GM18517 (cell line): ENCODE measurements at regions not wholly inside any gene's neighbourhood (a gene's known extent, or its start where the extent isn't known, plus 50 kb on each side); places are given as distances from the start of the nearest gene placed in this dataset.

Source experiments
- ATAC-seq: cut with Tn5 transposase; IDR thresholded peaks from one replicate; pipeline ENCODE4 v1.9.1; 2021; ENCODE audit warnings: mild to moderate bottlenecking, moderate library complexity; ENCODE audit not compliant: unreplicated experiment

DNA sequence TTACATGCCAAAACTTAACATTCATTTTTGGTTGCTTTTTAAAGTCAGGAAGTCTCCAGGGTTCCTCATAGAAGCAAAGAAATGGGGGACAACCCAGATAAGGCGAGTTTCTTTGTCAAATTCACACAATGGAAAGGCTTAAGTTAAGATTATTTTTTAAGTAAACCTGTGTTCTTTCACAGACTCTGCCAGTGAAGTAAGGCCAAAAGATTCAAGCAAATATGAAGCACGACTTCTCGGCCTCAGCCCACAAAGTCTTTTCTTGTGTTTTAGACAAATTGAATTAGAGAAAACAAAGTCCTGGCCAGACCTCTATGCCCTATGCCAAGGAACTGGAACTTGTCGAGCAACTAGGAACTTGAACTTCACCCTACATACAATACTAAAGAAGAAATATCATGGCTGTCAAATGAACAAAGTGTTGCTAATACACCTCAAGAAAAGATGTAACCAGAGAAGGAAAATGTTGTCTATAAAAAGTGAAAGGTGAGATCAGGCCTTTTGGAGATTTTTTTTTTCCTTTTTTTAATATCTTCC is 540.0 kb upstream of the JARID2 start:
- no peak for ATAC-seq

DNA sequence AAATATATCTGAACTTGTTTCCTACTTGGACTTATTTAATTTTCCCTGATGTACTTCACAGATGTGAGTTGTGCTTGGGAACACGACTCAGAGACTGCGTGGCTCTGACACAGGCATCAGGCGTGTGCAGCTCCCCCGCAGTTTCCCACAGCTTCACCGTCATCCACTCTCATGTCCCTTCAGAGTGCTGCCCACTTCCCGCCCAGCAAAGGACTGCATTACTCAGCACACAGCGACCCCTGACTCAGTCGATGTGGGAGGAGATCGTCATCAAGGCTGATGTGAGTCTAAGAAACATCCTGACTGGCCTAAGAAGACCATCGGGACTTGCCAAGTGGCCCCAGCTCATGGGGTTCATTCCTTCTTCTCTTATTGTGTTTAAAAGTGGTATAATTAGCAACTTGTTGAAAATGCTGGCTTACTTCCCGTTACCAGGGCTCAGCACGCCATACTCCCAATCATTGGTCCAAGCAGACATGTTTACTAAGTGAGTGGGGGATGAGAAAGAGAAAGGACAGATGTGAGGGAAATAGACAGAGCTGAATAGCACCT is 539.4 kb upstream of the JARID2 start:
- ATAC-seq = no peak

DNA sequence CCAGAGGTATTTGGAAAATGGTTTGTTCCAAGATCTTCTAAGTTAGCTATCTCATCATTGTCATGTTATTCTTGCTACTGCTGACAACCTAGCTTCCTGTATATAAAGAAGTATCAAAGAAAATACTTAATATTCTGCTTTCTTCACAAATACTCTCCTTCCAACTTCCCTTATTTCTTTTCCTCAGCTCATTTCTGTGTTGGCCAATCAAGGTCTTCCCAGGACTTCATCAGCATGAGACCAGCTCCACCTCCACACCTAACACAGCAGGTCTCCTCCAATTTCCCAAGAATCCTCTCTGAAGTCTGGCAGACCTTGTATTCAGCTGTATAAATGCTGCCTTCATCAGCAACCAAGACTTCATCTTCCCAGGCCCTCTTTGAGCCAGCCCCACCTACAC is 538.6 kb upstream of the JARID2 start:
- no peak for ATAC-seq

DNA sequence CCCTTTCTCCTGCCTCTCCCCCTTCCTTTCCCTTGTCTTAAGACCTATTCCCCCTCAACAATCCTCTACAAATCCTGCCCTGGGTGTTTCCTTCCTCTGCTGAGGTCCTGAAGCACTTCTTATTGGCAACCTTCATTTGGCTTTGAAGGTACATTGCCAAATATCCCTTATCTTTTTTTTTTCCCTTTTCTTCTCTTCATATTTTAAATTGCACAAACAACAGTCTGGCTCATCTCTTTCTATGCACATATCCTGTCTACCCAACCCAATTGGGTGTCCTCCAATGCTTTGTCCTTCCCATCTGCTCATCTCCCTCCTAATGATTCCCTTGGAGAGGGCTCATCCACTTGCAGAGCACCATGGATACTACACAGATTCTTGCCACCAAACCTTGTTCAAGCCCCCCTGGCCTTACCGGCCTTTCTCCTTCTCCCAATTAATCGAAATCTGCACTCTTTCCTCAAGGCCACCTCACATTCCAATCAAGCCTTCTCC is 537.9 kb upstream of the JARID2 start:
- ATAC-seq = no peak

DNA sequence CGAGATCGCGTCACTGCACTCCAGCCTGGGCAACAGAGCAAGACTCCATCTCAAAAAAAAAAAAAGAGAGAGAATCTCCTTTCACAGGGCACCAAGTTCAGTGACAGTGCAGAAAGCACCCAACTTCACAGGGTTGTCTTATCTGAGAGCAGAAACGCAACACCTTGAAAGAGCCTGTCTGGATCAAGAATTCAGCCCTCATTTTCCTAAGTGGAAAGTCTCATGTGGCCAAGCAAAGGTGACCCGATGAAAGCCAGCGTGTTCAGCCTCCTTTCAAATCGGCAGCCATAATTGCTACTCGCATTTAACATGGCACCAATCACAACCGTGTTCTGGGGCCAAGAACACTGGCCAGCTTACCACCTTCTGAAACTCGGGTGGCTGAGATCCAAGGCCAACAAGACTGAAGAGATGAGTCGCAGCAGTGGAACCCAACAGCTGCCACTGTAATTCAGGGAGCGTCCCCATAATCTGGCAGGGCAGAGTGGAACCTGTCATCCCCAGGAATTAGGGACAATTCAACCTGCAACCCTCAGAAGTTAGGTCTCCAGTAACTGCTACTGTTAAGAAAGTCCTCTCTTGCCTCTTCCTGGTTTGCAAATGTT is 536.7 kb upstream of the JARID2 start:
- no peak for ATAC-seq

DNA sequence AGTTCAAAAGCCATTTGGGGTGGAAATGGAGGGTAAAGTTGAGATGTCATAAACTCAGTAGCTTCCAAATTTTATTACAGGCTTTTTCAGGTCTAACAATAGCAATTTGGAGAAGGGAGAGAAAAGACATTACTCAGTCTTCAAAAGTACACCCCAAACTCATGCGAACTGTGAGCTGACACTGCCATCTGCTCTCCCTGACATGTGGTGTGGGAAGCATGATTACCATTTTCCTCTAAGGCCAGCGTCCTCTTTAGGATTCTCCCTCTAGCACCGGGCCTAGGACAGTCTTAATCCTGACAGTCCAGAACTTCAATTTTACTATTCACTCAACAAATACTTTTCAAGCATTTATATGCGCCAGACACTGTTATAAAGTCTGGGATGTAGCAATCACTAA is 536.0 kb upstream of the JARID2 start:
- no peak for ATAC-seq

DNA sequence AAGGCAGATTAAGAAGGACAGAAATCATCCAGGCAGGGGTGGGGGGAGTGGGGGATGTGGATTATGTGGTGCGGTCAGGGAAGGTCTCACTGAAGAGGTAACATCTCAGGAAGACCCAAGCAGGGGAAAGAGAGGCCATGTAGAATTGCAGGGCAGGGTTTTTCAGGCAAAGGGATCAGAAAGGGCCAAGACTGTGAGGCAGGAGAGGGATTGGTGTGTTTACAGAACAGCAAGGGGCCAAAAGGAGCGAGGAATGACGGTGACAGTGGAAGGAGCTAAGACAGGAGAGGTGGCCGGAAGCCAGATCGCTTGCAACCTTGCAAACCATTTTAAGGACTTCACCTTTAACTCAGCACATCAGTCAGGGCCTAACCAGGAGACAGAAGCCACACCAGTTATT is 535.4 kb upstream of the JARID2 start:
- ATAC-seq = no peak

DNA sequence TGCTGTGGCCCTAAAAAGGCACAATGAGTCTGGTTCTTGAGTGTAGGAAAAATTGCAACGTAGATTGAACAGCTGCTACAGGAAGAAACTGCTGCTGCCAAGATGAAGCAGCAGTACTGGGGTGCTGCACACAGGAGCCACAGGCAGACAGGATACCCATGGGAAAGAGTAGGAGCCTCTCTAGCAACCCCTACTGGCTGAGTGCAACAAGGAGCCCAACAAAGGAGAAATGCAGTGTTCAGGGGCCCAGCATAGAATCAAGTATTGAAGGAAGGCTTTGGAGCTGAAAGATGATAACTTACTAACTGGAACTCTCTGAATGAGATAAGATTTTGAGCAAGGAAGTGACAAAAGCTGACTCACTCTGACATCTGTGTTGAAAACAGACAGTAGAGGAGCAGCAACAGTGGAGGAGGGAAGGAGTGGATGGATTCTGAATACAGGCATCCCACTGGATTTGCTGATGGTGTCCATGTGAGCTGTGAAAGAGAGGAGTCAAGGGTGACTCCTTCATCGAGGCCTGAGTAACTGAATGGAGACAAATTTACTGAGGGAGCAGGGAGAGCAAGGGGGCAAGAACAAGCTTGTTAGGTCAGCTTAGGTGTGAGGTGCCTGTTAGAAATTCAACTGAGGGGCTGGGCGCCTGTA is 534.7 kb upstream of the JARID2 start:
- no peak for ATAC-seq

DNA sequence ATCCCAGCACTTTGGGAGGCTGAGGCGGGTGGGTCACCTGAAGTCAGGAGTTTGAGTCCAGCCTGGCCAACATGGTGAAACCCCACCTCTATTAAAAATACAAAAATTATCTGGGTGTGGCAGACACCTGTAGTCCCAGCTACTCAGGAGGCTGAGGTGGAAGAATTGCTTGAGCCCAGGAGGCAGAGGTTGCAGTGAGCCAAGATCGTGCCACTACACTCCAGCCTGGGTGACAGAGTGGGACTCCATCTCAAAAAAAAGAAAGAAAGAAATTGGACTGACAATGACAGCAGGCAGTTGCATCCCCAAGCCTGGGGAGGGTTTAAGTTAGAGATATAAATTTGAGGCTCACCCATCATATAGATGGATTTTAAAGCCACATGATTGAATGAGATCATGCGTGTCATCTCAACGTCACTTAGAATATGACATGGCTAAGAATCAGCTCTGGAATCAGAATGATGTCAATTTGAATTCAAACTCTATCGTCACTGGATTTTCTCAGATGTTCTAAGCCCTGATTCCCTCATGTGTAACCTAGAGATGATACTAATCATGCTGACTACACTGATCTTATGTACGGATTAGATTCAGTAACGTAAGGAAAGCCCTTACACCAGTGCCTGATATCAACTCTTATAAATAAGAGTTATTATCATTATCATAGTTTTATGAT is 534.0 kb upstream of the JARID2 start:
- no peak for ATAC-seq

DNA sequence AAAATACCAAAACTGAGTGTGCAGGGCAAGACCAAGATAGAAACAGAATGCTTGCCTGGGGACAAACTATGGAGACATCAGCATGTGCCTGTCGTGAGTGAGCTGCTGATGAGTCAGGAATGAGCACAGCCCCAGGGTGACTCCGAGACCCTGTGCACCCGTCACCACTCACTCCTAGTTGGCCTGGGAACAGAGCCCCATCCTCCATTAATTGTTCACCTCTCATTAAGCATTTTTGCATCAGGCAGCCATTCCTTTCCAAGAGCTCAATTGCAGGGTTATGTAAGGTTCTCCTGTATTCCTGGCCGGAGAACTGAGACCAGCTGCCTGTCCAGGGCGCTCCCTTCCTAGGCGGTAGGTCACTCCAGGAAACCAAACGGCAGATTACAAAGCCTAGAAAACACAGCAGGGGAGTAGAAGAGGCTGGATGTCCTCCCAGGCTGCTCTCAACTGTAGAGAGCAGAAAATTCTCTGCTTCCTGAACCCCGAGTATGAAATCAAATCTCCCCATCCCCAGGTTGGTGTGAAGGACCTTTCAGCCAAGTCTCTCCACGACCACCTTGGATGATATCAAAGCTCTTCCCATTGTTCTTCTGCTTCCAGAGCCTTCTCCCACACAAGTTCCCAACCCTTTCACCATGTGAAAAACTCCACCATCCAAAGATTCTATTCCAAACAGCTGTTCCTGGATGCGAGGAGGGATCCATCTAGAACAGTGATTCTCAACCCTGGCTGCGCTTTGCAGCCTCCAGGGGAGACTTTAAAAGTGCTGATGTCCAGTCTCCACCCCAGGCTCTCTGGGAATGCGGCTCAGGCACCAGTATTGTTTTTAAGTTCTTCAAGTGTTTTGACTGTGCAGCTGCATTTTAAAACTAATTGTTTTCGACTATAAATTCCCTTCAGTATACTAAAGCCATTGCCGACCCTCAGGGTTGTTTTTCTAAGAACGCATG is 532.6 kb upstream of the JARID2 start:
- no peak for ATAC-seq

DNA sequence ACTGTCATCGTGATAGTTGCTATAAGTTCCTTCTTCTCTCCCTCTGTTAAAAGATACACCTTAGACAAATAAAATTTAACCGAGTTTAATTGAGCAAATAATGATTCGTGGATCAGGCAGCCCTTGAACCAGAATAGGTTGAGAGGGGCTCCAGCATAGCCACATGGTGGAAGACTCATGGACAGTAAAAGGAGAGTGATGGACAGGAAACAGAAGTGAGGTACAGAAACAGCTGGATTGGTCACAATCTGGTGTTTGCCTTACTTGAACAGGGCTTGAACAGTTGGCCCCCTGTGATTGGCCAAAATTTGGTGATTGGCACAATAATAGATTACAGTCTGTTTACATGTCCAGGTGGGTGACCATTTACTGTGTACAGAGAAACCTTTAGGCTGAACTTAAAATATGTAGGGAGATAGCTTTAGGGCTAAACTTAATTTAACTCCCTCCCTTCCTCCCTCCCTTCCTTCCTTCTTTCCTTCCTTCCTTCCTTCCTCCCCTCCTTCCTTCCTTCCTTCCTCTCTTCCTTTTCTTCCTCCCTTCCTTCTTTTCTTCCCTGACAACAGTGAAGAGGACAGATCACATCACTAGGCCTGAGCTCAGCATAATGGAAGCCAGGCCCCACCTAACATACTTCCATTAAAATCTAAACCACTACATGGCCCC is 531.8 kb upstream of the JARID2 start:
- ATAC-seq = no peak

DNA sequence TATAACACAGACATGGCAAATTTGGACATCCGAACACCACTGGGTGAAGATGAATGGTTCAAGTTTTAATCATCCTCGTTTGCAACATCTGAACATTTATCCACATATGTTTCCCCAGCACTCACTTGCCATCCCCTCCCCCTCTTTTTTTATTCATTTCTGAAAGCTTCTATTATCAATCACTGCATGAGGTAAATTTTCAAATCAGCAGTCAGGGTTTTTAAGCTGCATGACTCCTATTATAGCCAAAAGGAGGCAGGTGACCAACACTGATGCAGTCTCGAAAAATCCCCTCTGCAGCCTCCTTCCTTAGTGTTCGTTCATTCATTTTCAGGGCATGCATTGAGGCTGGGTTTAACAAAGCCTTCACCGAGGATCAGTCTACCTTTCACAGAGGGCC is 530.8 kb upstream of the JARID2 start:
- no peak for ATAC-seq

DNA sequence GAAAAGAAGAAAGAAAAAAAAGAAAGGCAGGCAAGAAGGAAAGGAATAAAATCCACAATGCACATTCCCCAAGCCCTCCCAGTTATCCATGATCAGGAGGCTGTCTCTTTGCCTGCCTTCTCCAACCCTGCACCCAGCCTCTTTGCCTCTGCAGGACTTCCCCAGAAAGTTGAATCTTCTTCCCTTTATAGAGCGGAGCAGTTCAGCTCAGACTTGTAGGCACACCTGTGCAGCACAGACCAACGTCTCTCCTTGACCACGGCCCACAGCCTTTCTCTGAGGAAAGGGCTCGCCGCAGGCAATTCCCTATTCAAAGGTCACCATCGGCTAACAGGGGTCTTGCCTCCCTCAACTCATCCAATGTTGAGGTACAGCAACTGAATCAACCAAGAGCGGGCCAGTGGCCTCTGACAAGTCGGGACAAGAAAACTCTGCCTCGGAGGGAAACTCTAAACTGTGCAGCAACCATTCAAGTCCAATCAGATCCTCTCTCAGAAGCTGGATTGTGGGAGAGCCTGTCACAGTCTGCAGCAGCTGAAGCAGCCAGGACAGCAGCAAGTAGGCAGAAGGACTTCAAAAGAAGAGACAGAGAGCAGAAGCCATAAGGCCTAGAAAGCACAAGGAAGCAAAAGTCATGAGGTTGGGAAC is 529.2 kb upstream of the JARID2 start:
- no peak for ATAC-seq

DNA sequence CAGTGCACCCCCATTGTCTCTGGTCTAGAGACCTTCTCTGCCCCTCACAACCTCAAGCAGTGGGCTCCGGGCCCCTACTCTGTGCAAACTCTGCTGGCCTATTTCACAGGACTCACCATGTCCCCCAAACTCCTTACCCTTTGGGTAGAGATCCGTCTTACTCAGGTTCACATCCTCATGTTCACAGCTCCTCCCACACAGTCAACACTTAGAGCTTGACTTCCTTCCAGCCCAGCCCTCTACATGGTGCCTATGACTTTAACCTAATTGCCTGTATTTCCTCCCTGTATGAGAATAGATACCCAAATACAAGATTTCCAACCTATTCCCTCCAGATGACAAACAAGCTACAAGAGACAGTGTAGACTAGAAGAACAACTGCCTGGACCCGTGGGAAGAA is 528.6 kb upstream of the JARID2 start:
- ATAC-seq = no peak

DNA sequence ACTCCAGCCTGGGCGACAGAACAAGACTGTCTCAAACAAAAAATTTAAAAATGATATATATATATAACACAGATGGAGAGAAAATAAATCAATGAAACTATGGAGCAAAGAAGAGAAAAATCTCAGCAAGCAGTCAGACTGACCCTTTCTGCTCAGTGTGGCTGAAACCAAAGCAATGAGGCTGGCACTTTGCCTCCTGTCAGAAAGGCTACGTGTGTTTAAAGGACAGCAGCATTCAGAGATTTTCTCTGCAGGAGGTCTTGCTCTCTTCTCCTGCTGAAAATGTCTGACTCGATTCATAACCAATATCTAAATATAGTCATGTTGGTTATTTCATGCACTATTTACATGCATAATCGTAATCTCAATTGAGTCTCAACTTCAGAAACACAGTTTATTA is 527.0 kb upstream of the JARID2 start:
- ATAC-seq = no peak

DNA sequence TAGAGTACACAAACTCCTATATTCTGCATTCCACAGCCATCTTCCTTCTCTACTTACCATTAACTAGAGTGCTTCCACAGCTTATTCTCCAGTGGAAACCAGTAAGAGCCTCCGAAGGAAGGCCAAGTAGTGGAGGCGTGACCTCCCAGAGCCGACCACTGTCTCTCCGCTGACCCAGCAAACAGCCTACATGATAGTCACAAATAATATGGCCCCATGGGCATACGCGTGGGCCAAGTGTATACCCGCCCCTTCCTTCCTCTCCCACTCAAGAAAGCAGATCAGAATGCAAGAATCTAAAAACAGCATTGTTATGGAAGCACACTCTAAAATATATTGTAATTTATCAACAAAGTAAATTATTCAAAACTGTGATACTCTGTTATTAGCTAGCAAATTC is 526.6 kb upstream of the JARID2 start:
- no peak for ATAC-seq

DNA sequence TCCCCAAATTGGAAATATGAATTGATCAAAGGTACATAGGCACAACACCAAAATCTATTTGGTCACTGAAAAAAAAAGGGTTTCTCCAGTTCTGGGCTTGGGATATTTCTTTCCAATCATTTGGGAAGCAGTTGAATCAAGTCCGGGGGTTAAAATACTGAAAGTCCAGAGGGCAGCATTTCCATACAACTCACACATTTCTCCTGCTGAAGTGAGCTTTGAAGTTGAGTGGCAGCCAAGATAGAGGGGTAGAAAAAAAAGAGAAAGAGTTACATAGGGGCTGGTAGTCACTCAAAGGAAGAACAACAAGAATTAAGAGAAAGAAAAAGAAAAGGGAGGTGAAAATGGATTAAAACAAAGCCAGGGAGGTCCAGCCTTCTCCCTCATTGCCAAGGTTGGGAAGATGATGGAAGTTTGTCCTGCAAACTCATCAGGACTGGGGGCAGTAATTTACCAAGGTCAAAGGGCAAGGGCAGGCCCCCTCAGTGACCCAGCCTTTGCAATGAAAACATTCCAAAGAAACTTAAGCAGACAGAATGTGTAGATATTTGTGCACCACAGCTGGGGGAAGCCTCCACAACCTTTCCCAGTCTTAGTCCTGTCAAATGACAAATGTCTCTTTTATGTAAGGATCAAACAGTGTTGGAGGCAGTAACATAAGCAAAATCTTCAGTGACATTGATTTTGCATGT is 525.3 kb upstream of the JARID2 start:
- no peak for ATAC-seq

DNA sequence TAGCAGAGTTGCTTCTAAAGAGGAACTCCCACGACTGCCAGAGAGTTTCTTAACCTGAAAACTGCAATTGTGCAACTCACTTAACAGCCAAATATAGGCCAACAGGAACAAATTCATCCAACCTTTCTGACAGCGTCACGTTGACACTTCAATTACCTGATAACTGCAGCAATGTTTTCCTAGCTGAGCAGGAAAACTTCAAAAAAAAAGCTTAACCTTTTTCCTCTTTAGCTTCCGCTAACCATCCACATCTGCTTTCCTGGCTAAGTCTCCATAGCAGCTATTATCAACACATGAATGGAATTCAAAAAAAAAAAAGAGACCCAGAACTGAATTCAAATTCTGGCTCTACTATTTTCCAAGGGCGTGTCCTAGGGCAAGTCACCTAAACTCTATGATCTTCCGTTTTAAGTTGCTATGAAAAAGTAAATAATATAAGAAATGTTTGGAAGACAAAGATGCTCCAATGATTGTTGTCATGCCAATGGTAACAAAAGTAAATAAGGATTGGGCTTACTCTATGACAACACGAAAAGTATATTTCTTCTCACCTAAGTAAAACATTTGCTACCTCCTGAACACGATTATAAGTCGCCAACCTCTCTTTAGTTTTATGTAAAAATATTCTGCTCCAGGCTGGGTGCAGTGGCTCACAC is 524.6 kb upstream of the JARID2 start:
- ATAC-seq = no peak
